Ectodermal cell (in vitro differentiated cells): ENCODE measurements at regions not wholly inside any gene's neighbourhood (a gene's known extent, or its start where the extent isn't known, plus 50 kb on each side); places are given as distances from the start of the nearest gene placed in this dataset.
"Not testable (repeated sequence)": the region's sequence is repeated elsewhere in the genome, so short reads cannot be mapped to it uniquely, and the experiment has no call there.

Experiments used
- H3K27ac ChIP-seq: 2 replicates; pipeline ENCODE4 v1.7.0; 2013; ENCODE audit warnings: mild to moderate bottlenecking, low read depth, low read length; ENCODE audit not compliant: insufficient read depth, poor library complexity, severe bottlenecking
- H3K27me3 ChIP-seq: 2 replicates; pipeline ENCODE4 v1.7.0; 2013; ENCODE audit warnings: mild to moderate bottlenecking, low read length; ENCODE audit not compliant: insufficient read depth, control insufficient read depth, poor library complexity, severe bottlenecking
- H3K36me3 ChIP-seq: one replicate; pipeline ENCODE4 v1.7.0; 2013; ENCODE audit warnings: low read length; ENCODE audit not compliant: control insufficient read depth, insufficient read depth
- H3K4me1 ChIP-seq: one replicate; pipeline ENCODE4 v1.7.0; 2013; ENCODE audit warnings: low read length; ENCODE audit not compliant: control insufficient read depth, insufficient read depth
- H3K4me3 ChIP-seq: 2 replicates; pipeline ENCODE4 v1.7.0; 2013; ENCODE audit warnings: low read depth, low read length, control low read depth; ENCODE audit not compliant: insufficient read depth
- H3K9me3 ChIP-seq: 2 replicates; pipeline ENCODE4 v1.7.0; 2013; ENCODE audit warnings: mild to moderate bottlenecking, low read length, moderate library complexity; ENCODE audit not compliant: control insufficient read depth
- WGBS, 2 experiments: methylation state at CpG; one replicate each; pipeline ENCODE4 v1.1.7; 2013; ENCODE audit warnings: missing lambda C conversion rate in 2 of 2; 5-methylcytosine and 5-hydroxymethylcytosine counted together

DNA sequence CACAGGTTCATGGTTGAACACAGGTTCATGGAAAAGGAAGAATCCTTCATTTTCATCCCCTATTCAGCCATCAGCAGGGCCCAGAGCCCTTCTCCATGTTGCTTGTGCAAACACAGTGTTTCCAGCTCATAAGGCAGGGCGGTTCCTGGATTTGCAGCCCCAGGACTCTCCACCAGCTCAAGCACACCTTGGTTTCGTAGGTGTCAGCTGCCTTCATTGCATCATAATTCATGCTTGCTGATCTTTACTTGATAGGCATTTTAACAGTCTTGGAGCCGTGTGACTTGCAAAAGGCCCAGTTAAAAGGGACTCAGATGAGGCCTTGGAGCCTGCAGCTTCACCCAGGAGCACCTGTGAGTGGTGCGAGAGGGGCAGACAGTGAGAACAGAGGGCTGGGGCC, 318.1 kb upstream of the B3GAT1 start:
- Histone ChIP-seq H3K4me1 (peaks cover 57% of the 10 kb centered on the region), H3K9me3 (no peaks in the 10 kb centered on the region), H3K27me3 (no peaks in the 10 kb centered on the region), H3K36me3 (no peaks in the 10 kb centered on the region), H3K27ac (no peak overlapping the region), H3K4me3 (no peak overlapping the region)
- WGBS, 2 experiments = 80 to 85% methylated on average over 4 of the region's 4 CpGs

DNA sequence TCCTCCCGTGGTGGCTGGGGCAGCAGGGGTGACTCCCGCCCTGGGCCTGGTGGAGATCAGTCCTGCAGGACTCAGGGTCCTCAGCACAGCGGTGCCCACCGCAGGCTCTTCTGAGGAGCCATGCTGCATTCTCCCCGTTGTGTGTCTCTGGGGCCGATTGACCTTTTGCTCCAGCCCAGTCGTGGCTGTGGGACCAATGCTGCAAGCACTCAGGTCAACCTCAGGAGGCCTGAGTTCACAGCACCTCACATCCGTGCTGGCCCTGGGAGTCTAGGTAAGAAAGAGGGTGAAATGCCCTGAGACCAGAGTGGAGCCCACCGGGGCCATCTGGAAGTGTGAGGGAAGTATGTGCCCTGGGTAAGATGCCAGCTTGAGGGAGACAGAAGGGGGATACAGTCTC, 316.1 kb upstream of the B3GAT1 start:
- Histone ChIP-seq H3K9me3 (no peaks in the 10 kb centered on the region), H3K4me3 (no peak overlapping the region), H3K36me3 (no peaks in the 10 kb centered on the region), H3K27ac (no peak overlapping the region), H3K27me3 (no peaks in the 10 kb centered on the region), H3K4me1 (peaks cover 47% of the 10 kb centered on the region)
- 90 to 92% methylated on average over 9 of the region's 9 CpGs for WGBS, 2 experiments

DNA sequence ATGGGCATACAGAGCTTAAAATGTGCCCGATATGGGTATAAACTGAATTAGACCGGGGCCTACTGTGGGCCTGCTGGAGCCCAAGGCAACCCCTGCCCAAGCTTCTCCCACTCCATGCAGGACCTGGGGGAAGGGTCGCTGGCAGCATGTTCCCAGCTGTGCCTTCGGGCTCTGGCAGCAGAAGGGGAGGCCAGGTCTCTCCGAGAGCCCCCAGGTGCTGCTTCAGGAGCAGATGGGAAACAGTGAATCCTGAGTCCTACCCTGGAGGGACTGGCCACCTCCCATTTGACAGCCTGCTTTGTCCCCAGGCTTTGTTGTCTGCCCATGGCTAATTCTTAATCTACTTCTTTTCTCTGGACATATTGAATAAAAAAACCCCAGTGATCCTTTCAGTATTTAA, 315.6 kb upstream of the B3GAT1 start:
- 73 to 74% methylated on average over 5 of the region's 5 CpGs for WGBS, 2 experiments
- H3K27me3 ChIP-seq = no peaks in the 10 kb centered on the region
- H3K4me1 ChIP-seq = peaks cover 47% of the 10 kb centered on the region

DNA sequence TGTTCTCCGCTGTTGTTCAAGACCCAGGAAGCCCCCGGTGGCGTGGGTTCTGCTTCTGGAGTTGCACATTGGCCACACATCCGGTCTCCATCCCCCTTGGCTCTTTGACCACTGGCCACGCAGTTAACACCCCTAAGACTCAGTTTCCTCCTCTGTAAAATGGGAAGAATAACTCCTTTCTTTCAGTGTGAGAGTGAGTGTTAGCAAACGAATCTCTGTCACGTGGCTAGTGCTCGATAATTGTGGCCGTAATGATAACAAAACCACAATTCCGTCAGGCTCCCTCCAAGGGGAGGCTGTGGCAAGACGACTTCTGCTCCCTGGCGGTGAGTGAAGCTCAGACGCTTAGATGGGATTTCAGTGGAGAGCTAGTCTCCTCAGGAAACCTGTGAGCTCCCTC, 315.2 kb upstream of the B3GAT1 start:
- H3K27me3 ChIP-seq = no peaks in the 10 kb centered on the region
- no peaks in the 10 kb centered on the region for H3K36me3 ChIP-seq
- H3K4me3 ChIP-seq = no peak overlapping the region
- no peak overlapping the region for H3K27ac ChIP-seq
- H3K4me1 ChIP-seq = peaks cover 44% of the 10 kb centered on the region
- 89 to 90% methylated on average over 13 of the region's 13 CpGs for WGBS, 2 experiments
- no peaks in the 10 kb centered on the region for H3K9me3 ChIP-seq

More for the DNA sequence above, 315.6 kb upstream of the B3GAT1 start:
- H3K4me3 ChIP-seq = no peak overlapping the region
- H3K36me3 ChIP-seq = no peaks in the 10 kb centered on the region
- no peak overlapping the region for H3K27ac ChIP-seq
- H3K9me3 ChIP-seq = no peaks in the 10 kb centered on the region

DNA sequence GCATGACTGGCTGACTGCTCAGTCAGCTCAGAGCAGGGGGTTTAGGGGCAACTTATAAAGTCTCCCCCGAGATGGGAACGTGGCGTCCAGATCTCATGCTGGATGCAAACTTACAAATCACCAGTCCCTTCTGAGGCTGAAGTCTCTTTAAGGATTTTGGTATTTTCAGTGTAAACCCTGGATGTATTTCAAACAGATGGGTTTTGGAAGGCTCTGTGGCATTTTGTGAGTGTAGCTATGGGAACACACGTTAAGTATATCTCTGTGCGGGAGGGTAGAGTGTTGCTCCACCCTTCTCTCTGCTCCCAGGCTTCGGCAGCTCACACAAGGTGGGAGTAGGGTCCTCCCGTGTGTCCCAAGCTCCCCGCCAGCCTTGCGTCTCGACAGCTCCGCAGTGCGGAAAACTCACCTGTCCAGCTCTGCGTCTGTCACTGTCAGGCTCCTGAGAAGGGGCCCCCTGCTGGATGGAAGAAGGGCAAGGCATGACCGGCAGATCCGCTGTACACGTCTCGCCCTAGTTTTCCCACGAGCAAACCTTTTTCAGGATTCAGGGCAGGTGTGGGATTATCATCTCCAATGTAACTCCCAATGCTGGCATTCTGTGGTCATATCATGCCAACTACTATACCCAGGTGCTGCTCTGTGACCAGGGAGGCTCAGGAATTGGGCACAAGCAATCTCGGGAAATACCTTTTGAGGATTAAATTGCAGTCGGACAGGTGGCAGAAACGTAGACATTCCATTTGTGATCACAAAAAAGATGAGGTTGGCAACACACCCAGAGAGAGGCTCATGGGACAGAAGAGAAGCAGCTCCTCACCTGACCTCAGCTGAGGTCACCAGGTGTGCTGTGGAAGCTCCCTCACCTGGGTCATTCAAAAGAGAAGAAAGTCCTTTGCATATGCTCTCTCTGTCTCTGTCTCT, 313.9 kb upstream of the B3GAT1 start:
- 92 to 94% methylated on average over 21 of the region's 21 CpGs for WGBS, 2 experiments
- Histone ChIP-seq H3K4me3 (no peak overlapping the region), H3K27me3 (no peaks in the 10 kb centered on the region), H3K9me3 (no peaks in the 10 kb centered on the region), H3K36me3 (no peaks in the 10 kb centered on the region), H3K4me1 (peaks cover 33% of the 10 kb centered on the region), H3K27ac (no peak overlapping the region)

DNA sequence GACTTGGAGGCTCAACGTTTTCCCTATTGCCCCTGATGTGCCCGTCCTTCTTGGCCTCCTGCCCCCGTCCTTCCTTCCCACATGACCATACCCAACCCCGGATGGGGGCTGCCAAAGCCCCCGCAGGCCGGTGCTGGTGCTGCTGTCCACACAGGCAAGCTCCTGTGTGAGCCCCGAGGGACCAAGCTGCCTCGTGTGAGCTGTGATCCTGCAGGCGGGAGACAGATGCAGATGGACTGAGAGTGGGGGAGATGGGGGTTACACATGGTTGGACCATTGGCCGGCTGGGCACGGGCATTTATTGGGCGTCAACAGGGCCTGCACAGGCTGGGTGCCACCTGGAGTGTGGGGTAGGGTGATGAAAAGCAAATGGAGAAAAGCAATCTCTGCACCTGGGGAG, 313.2 kb upstream of the B3GAT1 start:
- WGBS, 2 experiments = 92% methylated on average over 12 of the region's 12 CpGs
- H3K4me3 ChIP-seq = no peak overlapping the region

DNA sequence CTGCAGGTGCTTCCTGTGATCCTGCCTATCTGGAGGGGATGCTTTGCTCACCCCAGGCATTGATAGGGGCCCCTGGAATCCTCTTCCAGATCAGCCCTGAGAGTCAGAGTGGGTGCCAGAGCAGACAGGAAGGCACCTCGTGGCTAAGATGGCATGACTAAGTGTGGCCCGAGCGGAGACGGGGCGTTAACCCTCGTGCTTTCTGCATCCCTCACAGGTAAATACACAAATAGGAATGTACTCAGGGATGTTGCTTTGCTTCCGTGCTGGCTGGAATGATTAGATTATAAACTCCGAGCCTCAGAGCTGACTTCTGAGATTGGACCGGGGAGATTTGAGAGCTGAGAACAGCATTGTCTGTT, 312.7 kb upstream of the B3GAT1 start:
- H3K4me3 ChIP-seq = no peak overlapping the region
- H3K27me3 ChIP-seq = no peaks in the 10 kb centered on the region
- H3K27ac ChIP-seq = no peak overlapping the region
- H3K36me3 ChIP-seq = no peaks in the 10 kb centered on the region
- H3K4me1 ChIP-seq = peaks cover 22% of the 10 kb centered on the region
- WGBS, 2 experiments = 87 to 88% methylated on average over 9 of the region's 9 CpGs
- no peaks in the 10 kb centered on the region for H3K9me3 ChIP-seq

More for the DNA sequence above, 313.2 kb upstream of the B3GAT1 start:
- no peaks in the 10 kb centered on the region for H3K9me3 ChIP-seq
- no peaks in the 10 kb centered on the region for H3K27me3 ChIP-seq
- no peaks in the 10 kb centered on the region for H3K36me3 ChIP-seq
- H3K4me1 ChIP-seq = peaks cover 26% of the 10 kb centered on the region
- H3K27ac ChIP-seq = no peak overlapping the region

DNA sequence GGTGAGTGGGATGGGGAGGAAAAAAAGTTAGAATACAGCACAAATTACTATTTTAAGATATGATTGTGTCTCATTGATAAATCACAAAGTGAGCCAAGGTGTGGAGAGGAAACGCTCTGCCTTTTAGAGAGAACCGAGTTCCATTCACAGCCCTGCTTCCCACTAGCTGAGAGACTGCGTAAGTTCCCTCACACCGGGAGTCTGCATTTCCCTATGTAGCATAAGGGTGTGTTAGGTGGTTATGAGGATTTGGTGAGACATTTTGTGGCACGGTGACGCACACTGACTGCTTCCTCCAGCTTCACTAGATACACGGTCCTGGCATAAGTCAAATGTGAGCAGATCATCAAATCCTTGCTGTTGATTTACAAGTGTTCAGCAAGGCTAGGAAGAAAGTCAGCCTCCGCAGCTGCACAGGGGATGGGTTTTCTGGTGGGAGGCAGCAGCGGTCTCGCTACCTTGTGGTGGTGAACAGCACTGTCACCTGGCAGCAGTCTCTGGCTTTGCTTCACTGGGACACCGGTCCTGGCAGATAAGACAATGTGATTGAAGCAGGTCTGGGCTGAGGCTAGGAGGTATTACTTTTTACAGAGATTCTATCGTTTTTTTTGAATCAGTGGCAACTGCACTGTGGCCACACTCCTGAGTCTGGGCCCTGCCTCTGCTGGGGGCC, 312.2 kb upstream of the B3GAT1 start:
- WGBS, 2 experiments = 93% methylated on average over 12 of the region's 12 CpGs
- Histone ChIP-seq H3K27ac (no peak overlapping the region), H3K4me3 (no peak overlapping the region)

DNA sequence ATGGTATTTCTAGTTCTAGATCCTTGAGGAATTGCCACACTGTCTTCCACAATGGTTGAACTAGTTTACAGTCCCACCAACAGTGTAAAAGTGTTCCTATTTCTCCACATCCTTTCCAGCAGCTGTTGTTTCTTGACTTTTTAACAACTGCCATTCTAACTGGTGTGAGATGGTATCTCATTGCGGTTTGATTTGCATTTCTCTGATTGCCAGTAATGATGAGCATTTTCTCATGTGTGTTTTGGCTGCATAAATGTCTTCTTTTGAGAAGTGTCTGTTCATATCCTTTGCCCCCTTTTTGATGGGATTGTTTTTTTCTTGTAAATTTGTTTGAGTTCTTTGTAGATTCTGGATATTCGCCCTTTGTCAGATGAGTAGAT, 308.6 kb upstream of the B3GAT1 start:
- 98 to 100% methylated on average over 1 to 2 of the region's 2 CpGs for WGBS, 2 experiments
- not testable (repeated sequence) for H3K27me3 ChIP-seq, H3K27ac ChIP-seq, H3K36me3 ChIP-seq, H3K4me3 ChIP-seq, H3K9me3 ChIP-seq, H3K4me1 ChIP-seq

More for the DNA sequence above, 312.2 kb upstream of the B3GAT1 start:
- Histone ChIP-seq H3K36me3 (no peaks in the 10 kb centered on the region), H3K9me3 (no peaks in the 10 kb centered on the region), H3K27me3 (no peaks in the 10 kb centered on the region), H3K4me1 (peaks cover 20% of the 10 kb centered on the region)

DNA sequence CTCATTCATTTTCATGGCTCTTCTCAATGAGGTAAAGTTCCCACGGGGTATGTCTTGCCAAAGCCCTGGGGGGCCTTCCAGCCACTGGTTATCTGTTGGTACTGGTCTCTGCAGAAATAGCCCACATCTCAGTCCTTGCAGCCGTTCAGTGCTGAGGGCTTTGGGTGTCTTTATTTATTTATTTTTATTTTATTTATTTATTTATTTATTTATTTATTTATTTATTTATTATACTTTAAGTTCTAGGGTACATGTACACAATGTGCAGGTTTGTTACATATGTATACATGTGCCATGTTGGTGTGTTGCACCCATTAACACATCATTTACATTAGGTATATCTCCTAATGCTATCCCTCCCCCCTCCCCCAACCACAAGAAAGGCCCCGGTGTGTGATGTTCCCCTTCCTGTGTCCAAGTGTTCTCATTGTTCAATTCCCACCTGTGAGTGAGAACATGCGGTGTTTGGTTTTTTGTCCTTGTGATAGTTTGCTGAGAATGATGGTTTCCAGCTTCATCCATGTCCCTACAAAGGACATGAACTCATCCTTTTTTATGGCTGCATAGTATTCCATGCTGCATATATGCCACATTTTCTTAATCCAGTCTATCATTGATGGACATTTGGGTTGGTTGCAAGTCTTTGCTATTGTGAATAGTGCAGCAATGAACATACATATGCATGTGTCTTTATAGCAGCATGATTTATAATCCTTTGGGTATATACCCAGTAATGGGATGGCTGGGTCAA, 308.1 kb upstream of the B3GAT1 start:
- H3K27ac ChIP-seq, H3K27me3 ChIP-seq, H3K4me1 ChIP-seq, H3K36me3 ChIP-seq, H3K9me3 ChIP-seq, H3K4me3 ChIP-seq: not testable (repeated sequence)
- 93 to 100% methylated on average over 1 to 2 of the region's 4 CpGs for WGBS, 2 experiments
